ENCODE measurements at regions not wholly inside any gene's neighbourhood (a gene's known extent, or its start where the extent isn't known, plus 50 kb on each side); places are given as distances from the start of the nearest gene placed in this dataset.

DNA sequence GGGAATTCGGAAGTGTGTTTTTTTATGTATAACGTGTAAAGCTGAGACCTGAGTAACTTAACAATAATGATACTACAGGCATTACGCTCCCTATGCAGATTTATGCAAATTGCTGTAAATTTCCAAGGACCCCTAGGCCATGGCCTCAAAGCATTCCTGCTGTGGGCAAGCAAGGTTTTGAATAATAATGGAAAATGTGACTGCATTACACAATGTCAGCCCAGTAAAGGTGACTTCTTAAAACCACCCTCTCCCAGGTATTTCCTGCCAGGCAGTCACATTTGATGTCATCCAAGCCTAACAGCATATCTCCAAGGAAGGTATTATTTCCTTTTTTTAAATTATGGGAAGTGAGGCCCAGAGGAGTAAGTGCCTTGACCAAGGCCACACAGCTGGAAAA, 621.0 kb downstream of the BCL11B start:
- Histone ChIP-seq H2BK120ac (ENCODE audit: low read depth, low read length) (no peak overlapping the region), H3K23ac (ENCODE audit: low read depth, low read length) (no peak overlapping the region), H4K5ac (ENCODE audit: low read depth, low read length) (no peak overlapping the region), H3K36me3 (ENCODE audit: control insufficient read depth, insufficient read depth, low read length) (no peaks in the 10 kb centered on the region), H3K18ac (ENCODE audit: low read depth, low read length) (no peak overlapping the region), H3K56ac (ENCODE audit: extremely low read depth, insufficient read depth, low read length) (no peak overlapping the region), H3K9ac (ENCODE audit: low read depth, low read length) (no peak overlapping the region), H3K4me3 (ENCODE audit: insufficient read depth, low read depth, low read length) (no peak overlapping the region), H2AK9ac (replicated peaks; ENCODE audit: low read depth, low read length, poor library complexity) (no peak overlapping the region), H2AFZ (replicated peaks; ENCODE audit: low read length, poor library complexity) (no peak overlapping the region), H2BK5ac (ENCODE audit: low read depth, low read length, poor library complexity, severe bottlenecking) (no peak overlapping the region), H3K27ac (ENCODE audit: insufficient read depth, low read length) (no peak overlapping the region), H4K91ac (ENCODE audit: insufficient read depth, low read depth, low read length) (no peak overlapping the region), H3K9me1 (ENCODE audit: insufficient read depth, low read length) (no peaks in the 10 kb centered on the region), H2AK5ac (ENCODE audit: low read depth, low read length) (no peak overlapping the region), H3K27me3 (ENCODE audit: control insufficient read depth, insufficient read depth, low read length) (no peaks in the 10 kb centered on the region), H2BK15ac (ENCODE audit: low read depth, low read length) (no peak overlapping the region), H3K79me1 (ENCODE audit: low read depth in 1 of 2, low read length in 2 of 2) (no peaks in the 10 kb centered on the region), H3K9me3 (ENCODE audit: control insufficient read depth, insufficient read depth, low read length) (peaks cover 18% of the 10 kb centered on the region), H2BK20ac (ENCODE audit: low read depth, low read length) (no peak overlapping the region), H3K4ac (ENCODE audit: low read depth, low read length) (no peak overlapping the region), H4K8ac (ENCODE audit: low read depth in 2 of 2, low read length in 2 of 2) (no peak overlapping the region), H4K20me1 (ENCODE audit: insufficient read depth, low read length) (no peaks in the 10 kb centered on the region), H3K4me2 (ENCODE audit: low read depth, low read length) (no peak overlapping the region), H3K14ac (replicated peaks; ENCODE audit: low read depth, low read length) (no peak overlapping the region), H3K4me1 (ENCODE audit: control insufficient read depth, insufficient read depth, low read length) (no peaks in the 10 kb centered on the region)
- BruUV-seq (replicated peaks): no TSS peak
- ATAC-seq (ENCODE audit: low read depth) (no peak), DNase-seq (no peak)
- in situ Hi-C loops (cut with MboI; ENCODE audit: low sequenced_read_pairs): no loop called here
- POLR2A ChIA-PET (ENCODE audit: unreplicated experiment): no interaction called here
- CTCF ChIA-PET: no interaction called here
- no CpG with 5 or more reads among the region's 3 CpGs for WGBS, 2 experiments (ENCODE audit: extremely low coverage in 2 of 2, insufficient read length in 1 of 2)
- dilution Hi-C loops (cut with HindIII; ENCODE audit: low sequenced_read_pairs, unreplicated experiment): no loop called here
- intact Hi-C loops (cut with micrococcal nuclease): no loop called here
- TF ChIP-seq MXI1 (IDR thresholded peaks at IDR 0.05; ENCODE audit: borderline replicate concordance, low read depth, low read length) (no peak), MAFK (IDR thresholded peaks at IDR 0.05; ENCODE audit: low read depth, low read length) (no peak), POLR2A (IDR thresholded peaks at IDR 0.05; ENCODE audit: low read depth, low read length) (no peak), MAZ (IDR thresholded peaks at IDR 0.05; ENCODE audit: borderline replicate concordance, low read depth, low read length) (no peak), ELK1 (IDR thresholded peaks at IDR 0.05; ENCODE audit: borderline replicate concordance, low read depth, low read length) (no peak), NFE2L2 (IDR thresholded peaks at IDR 0.05; ENCODE audit: low read depth, low read length) (no peak), RFX5 (IDR thresholded peaks at IDR 0.05; ENCODE audit: low read depth, low read length) (no peak), RCOR1 (IDR thresholded peaks at IDR 0.05; ENCODE audit: insufficient replicate concordance, low read length) (no peak), FOS (IDR thresholded peaks at IDR 0.05; ENCODE audit: low read depth, low read length) (no peak), RAD21 (IDR thresholded peaks at IDR 0.05; ENCODE audit: low read length) (no peak), SMC3 (IDR thresholded peaks at IDR 0.05; ENCODE audit: low read depth, low read length) (no peak)
- TF ChIP-seq, protein P1, sequence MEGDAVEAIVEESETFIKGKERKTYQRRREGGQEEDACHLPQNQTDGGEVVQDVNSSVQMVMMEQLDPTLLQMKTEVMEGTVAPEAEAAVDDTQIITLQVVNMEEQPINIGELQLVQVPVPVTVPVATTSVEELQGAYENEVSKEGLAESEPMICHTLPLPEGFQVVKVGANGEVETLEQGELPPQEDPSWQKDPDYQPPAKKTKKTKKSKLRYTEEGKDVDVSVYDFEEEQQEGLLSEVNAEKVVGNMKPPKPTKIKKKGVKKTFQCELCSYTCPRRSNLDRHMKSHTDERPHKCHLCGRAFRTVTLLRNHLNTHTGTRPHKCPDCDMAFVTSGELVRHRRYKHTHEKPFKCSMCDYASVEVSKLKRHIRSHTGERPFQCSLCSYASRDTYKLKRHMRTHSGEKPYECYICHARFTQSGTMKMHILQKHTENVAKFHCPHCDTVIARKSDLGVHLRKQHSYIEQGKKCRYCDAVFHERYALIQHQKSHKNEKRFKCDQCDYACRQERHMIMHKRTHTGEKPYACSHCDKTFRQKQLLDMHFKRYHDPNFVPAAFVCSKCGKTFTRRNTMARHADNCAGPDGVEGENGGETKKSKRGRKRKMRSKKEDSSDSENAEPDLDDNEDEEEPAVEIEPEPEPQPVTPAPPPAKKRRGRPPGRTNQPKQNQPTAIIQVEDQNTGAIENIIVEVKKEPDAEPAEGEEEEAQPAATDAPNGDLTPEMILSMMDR (conservative IDR thresholded peaks at IDR 0.05; ENCODE audit: low read depth, low read length): no peak

All from IMR-90 (cell line).